ENCODE measurements at regions not wholly inside any gene's neighbourhood (a gene's known extent, or its start where the extent isn't known, plus 50 kb on each side); places are given as distances from the start of the nearest gene placed in this dataset.

- peaks cover 33% of the 10 kb centered on the region for H3K27me3 Mint-ChIP-seq
- H3K27ac Mint-ChIP-seq: no peak overlapping the region
- ATAC-seq (no peak), DNase-seq (no peak)
- H3K9me3 ChIP-seq (ENCODE audit: control insufficient read depth, low read length, poor library complexity, severe bottlenecking): no peaks in the 10 kb centered on the region
- no peak overlapping the region for H3K4me3 Mint-ChIP-seq
- no peaks in the 10 kb centered on the region for H3K36me3 Mint-ChIP-seq (ENCODE audit: low read depth)
- no peaks in the 10 kb centered on the region for H3K4me1 Mint-ChIP-seq
Observed at GRCh38 chr3:18149935-18150334, 275.2 kb downstream of the SATB1 start.

- no peaks in the 10 kb centered on the region for H3K36me3 Mint-ChIP-seq (ENCODE audit: low read depth)
- H3K27ac Mint-ChIP-seq: no peak overlapping the region
- H3K4me3 Mint-ChIP-seq: no peak overlapping the region
- no peaks in the 10 kb centered on the region for H3K4me1 Mint-ChIP-seq
- ATAC-seq: no peak
- H3K27me3 Mint-ChIP-seq: peaks cover 33% of the 10 kb centered on the region
- no peaks in the 10 kb centered on the region for H3K9me3 ChIP-seq (ENCODE audit: control insufficient read depth, low read length, poor library complexity, severe bottlenecking)
- no peak for DNase-seq
Observed at GRCh38 chr3:18149386-18149785, 275.8 kb downstream of the SATB1 start.

- ATAC-seq (no peak), DNase-seq (no peak)
- H3K36me3 Mint-ChIP-seq (ENCODE audit: low read depth): no peaks in the 10 kb centered on the region
- H3K4me1 Mint-ChIP-seq: no peaks in the 10 kb centered on the region
- no peaks in the 10 kb centered on the region for H3K9me3 ChIP-seq (ENCODE audit: control insufficient read depth, low read length, poor library complexity, severe bottlenecking)
- no peak overlapping the region for H3K4me3 Mint-ChIP-seq
- no peak overlapping the region for H3K27ac Mint-ChIP-seq
- peaks cover 23% of the 10 kb centered on the region for H3K27me3 Mint-ChIP-seq
Observed at GRCh38 chr3:18144571-18144970, 280.6 kb downstream of the SATB1 start.

- no peak overlapping the region for H3K27ac Mint-ChIP-seq
- H3K27me3 Mint-ChIP-seq: peaks cover 15% of the 10 kb centered on the region
- no peaks in the 10 kb centered on the region for H3K9me3 ChIP-seq (ENCODE audit: control insufficient read depth, low read length, poor library complexity, severe bottlenecking)
- DNase-seq (no peak), ATAC-seq (no peak)
- no peaks in the 10 kb centered on the region for H3K36me3 Mint-ChIP-seq (ENCODE audit: low read depth)
- no peaks in the 10 kb centered on the region for H3K4me1 Mint-ChIP-seq
- H3K4me3 Mint-ChIP-seq: no peak overlapping the region
Observed at GRCh38 chr3:18143258-18143780, 281.8 kb downstream of the SATB1 start.

- no peaks in the 10 kb centered on the region for H3K36me3 Mint-ChIP-seq (ENCODE audit: low read depth)
- no peaks in the 10 kb centered on the region for H3K9me3 ChIP-seq (ENCODE audit: control insufficient read depth, low read length, poor library complexity, severe bottlenecking)
- no peak overlapping the region for H3K4me3 Mint-ChIP-seq
- H3K27me3 Mint-ChIP-seq: no peaks in the 10 kb centered on the region
- H3K27ac Mint-ChIP-seq: no peak overlapping the region
- no peaks in the 10 kb centered on the region for H3K4me1 Mint-ChIP-seq
- DNase-seq (no peak), ATAC-seq (no peak)
Observed at GRCh38 chr3:18137958-18138357, 287.2 kb downstream of the SATB1 start.

- ATAC-seq (no peak), DNase-seq (no peak)
- Mint-ChIP-seq H3K27ac (no peak overlapping the region), H3K36me3 (ENCODE audit: low read depth) (no peaks in the 10 kb centered on the region), H3K27me3 (no peaks in the 10 kb centered on the region), H3K4me1 (no peaks in the 10 kb centered on the region), H3K4me3 (no peak overlapping the region)
- no peaks in the 10 kb centered on the region for H3K9me3 ChIP-seq (ENCODE audit: control insufficient read depth, low read length, poor library complexity, severe bottlenecking)
Observed at GRCh38 chr3:18135060-18135814, 289.9 kb downstream of the SATB1 start.

GRCh38 chr3:18134386-18135059, 290.6 kb downstream of the SATB1 start:
- DNase-seq: no peak
- no peaks in the 10 kb centered on the region for H3K27me3 Mint-ChIP-seq
- no peaks in the 10 kb centered on the region for H3K36me3 Mint-ChIP-seq (ENCODE audit: low read depth)
- ATAC-seq: no peak
- no peak overlapping the region for H3K4me3 Mint-ChIP-seq
- H3K27ac Mint-ChIP-seq: no peak overlapping the region
- H3K4me1 Mint-ChIP-seq: no peaks in the 10 kb centered on the region
- H3K9me3 ChIP-seq (ENCODE audit: control insufficient read depth, low read length, poor library complexity, severe bottlenecking): no peaks in the 10 kb centered on the region

GRCh38 chr3:18132991-18133390, 292.1 kb downstream of the SATB1 start:
- peaks cover 9% of the 10 kb centered on the region for H3K27me3 Mint-ChIP-seq
- H3K4me1 Mint-ChIP-seq: no peaks in the 10 kb centered on the region
- H3K4me3 Mint-ChIP-seq: no peak overlapping the region
- H3K36me3 Mint-ChIP-seq (ENCODE audit: low read depth): no peaks in the 10 kb centered on the region
- H3K27ac Mint-ChIP-seq: no peak overlapping the region
- DNase-seq: no peak
- no peaks in the 10 kb centered on the region for H3K9me3 ChIP-seq (ENCODE audit: control insufficient read depth, low read length, poor library complexity, severe bottlenecking)
- no peak for ATAC-seq

GRCh38 chr3:18127859-18128681, 297.1 kb downstream of the SATB1 start:
- Mint-ChIP-seq H3K36me3 (ENCODE audit: low read depth) (no peaks in the 10 kb centered on the region), H3K27ac (no peak overlapping the region), H3K27me3 (peaks cover 39% of the 10 kb centered on the region), H3K4me3 (no peak overlapping the region), H3K4me1 (peaks cover 4% of the 10 kb centered on the region)
- H3K9me3 ChIP-seq (ENCODE audit: control insufficient read depth, low read length, poor library complexity, severe bottlenecking): no peaks in the 10 kb centered on the region
- ATAC-seq (peak; percentile 30), DNase-seq (no peak)

GRCh38 chr3:18127174-18127858, 297.8 kb downstream of the SATB1 start:
- peak overlapping the region; percentile 22 for H3K27ac Mint-ChIP-seq
- no peak for DNase-seq
- H3K9me3 ChIP-seq (ENCODE audit: control insufficient read depth, low read length, poor library complexity, severe bottlenecking): no peaks in the 10 kb centered on the region
- peaks cover 4% of the 10 kb centered on the region for H3K4me1 Mint-ChIP-seq
- ATAC-seq: peak; percentile 69
- H3K27me3 Mint-ChIP-seq: peaks cover 39% of the 10 kb centered on the region
- H3K36me3 Mint-ChIP-seq (ENCODE audit: low read depth): no peaks in the 10 kb centered on the region
- H3K4me3 Mint-ChIP-seq: peak overlapping the region; percentile 5

GRCh38 chr3:18126772-18127171, 298.4 kb downstream of the SATB1 start:
- H3K4me3 Mint-ChIP-seq: no peak overlapping the region
- ATAC-seq: no peak

GRCh38 chr3:18124501-18124900, 300.6 kb downstream of the SATB1 start:
- DNase-seq: no peak
- Mint-ChIP-seq H3K27me3 (peaks cover 53% of the 10 kb centered on the region), H3K4me3 (no peak overlapping the region), H3K27ac (no peak overlapping the region), H3K4me1 (peaks cover 4% of the 10 kb centered on the region), H3K36me3 (ENCODE audit: low read depth) (no peaks in the 10 kb centered on the region)
- ATAC-seq: no peak
- no peaks in the 10 kb centered on the region for H3K9me3 ChIP-seq (ENCODE audit: control insufficient read depth, low read length, poor library complexity, severe bottlenecking)

More at GRCh38 chr3:18126772-18127171, 298.4 kb downstream of the SATB1 start:
- Mint-ChIP-seq H3K27me3 (peaks cover 39% of the 10 kb centered on the region), H3K36me3 (ENCODE audit: low read depth) (no peaks in the 10 kb centered on the region), H3K27ac (peak overlapping the region; percentile 22), H3K4me1 (peaks cover 4% of the 10 kb centered on the region)
- H3K9me3 ChIP-seq (ENCODE audit: control insufficient read depth, low read length, poor library complexity, severe bottlenecking): no peaks in the 10 kb centered on the region
- no peak for DNase-seq

GRCh38 chr3:18122264-18122663, 302.9 kb downstream of the SATB1 start:
- Mint-ChIP-seq H3K27me3 (peaks cover 39% of the 10 kb centered on the region), H3K36me3 (ENCODE audit: low read depth) (no peaks in the 10 kb centered on the region), H3K4me3 (no peak overlapping the region), H3K27ac (no peak overlapping the region), H3K4me1 (peaks cover 2% of the 10 kb centered on the region)
- ATAC-seq: no peak
- no peak for DNase-seq
- no peaks in the 10 kb centered on the region for H3K9me3 ChIP-seq (ENCODE audit: control insufficient read depth, low read length, poor library complexity, severe bottlenecking)
